Breast epithelium (tissue), 4 donors: ENCODE measurements at regions not wholly inside any gene's neighbourhood (a gene's known extent, or its start where the extent isn't known, plus 50 kb on each side); places are given as distances from the start of the nearest gene placed in this dataset.

Experiments used
- DNase-seq, 2 donors: peaks; one replicate each; pipeline ENCODE4 v3.0.0-alpha.2; 2019; ENCODE audit warnings: low spot score in 2 of 2
- H3K27ac ChIP-seq, 2 donors: fragments of 200-600 bp; sonication (generic) in 1 of 2; one replicate each; pipeline ENCODE4 v1.5.1; 2016 to 2019; ENCODE audit warnings: mild to moderate bottlenecking in 1 of 2
- H3K27me3 ChIP-seq, 2 donors: fragments of 200-600 bp; sonication (generic) in 1 of 2; one replicate each; pipeline versions ENCODE4 v1.5.1 to v1.6.0; 2017 to 2019; ENCODE audit warnings: control low read depth in 1 of 2, mild to moderate bottlenecking in 1 of 2
- H3K36me3 ChIP-seq: fragments of 200-600 bp; one replicate; pipeline ENCODE4 v1.5.1; 2019
- H3K4me1 ChIP-seq, 2 donors: fragments of 200-600 bp; sonication (generic); one replicate each; pipeline ENCODE4 v1.5.1; 2016 to 2019; ENCODE audit warnings: control low read depth in 1 of 2
- H3K4me3 ChIP-seq, 3 donors: fragments of 200-600 bp; sonication (generic); 1 replicate in 2 of 3; 2 replicates in 1 of 3; pipeline ENCODE4 v1.5.1; 2016 to 2019; ENCODE audit warnings: mild to moderate bottlenecking in 3 of 3, moderate library complexity in 2 of 3
- H3K9me3 ChIP-seq, 2 donors: fragments of 200-600 bp; sonication (generic) in 1 of 2; one replicate each; pipeline ENCODE4 v1.5.1; 2016 to 2019; ENCODE audit warnings: control low read depth in 1 of 2
- CTCF ChIP-seq, 3 donors: fragments of 450-650 bp; IDR thresholded peaks; one replicate each; pipeline ENCODE4 v1.5.1; 2016 to 2017; ENCODE audit warnings: antibody characterized with exemption in 3 of 3, mild to moderate bottlenecking in 3 of 3, moderate library complexity in 3 of 3
- POLR2A ChIP-seq: fragments of 450-650 bp; IDR thresholded peaks from one replicate; pipeline ENCODE4 v1.6.1; 2016; ENCODE audit warnings: antibody characterized with exemption, mild to moderate bottlenecking, moderate library complexity
- POLR2AphosphoS5 ChIP-seq, 3 donors: sonication (generic); formaldehyde crosslinking; IDR thresholded peaks; one replicate each; pipeline ENCODE4 v1.6.1; 2017; ENCODE audit warnings: antibody characterized with exemption in 3 of 3
- intact Hi-C: fragments of 100-400 bp; cut with DNase I; formaldehyde crosslinking; loops from one replicate; pipeline ENCODE4 v1.15.1; 2023; ENCODE audit warnings: low total_unique reads

GRCh38 chr3:168889666-168890065, 773.8 kb downstream of the MECOM start:
- intact Hi-C loops = no loop called here
- Histone ChIP-seq H3K9me3 (no peaks in the 10 kb centered on the region), H3K36me3 (no peaks in the 10 kb centered on the region), H3K27ac (no peak overlapping the region), H3K4me3 (no peak overlapping the region), H3K4me1 (no peaks in the 10 kb centered on the region), H3K27me3 (no peaks in the 10 kb centered on the region)
- no peak for DNase-seq
- TF ChIP-seq POLR2A (no peak), CTCF (IDR thresholded peaks at IDR 0.05) (peak in 1 of 3 donors; percentile 16)

DNA sequence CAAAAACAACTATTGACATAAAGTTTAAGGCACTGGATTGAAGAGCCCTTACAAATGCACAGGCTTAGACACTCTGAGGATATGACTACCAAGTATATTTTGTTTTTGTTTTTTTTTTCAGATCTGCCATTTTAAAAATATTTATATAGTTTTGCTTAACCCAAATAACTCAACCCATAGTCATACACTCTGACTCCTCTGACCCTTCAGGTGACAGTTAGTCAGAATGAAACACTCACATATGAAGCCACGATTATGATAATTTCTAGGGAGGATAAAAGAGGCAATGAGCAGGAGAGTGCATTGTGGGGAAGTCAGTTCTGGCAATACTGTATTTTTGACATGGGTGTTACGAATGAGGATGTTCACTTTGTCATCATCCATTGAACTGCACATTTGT, 774.7 kb downstream of the MECOM start:
- TF ChIP-seq POLR2A (no peak), POLR2AphosphoS5 (IDR thresholded peaks at IDR 0.05) (no peak), CTCF (IDR thresholded peaks at IDR 0.05) (no peak)
- no peaks in the 10 kb centered on the region for H3K4me1 ChIP-seq
- no peak overlapping the region for H3K4me3 ChIP-seq
- no peak for DNase-seq
- no peak overlapping the region for H3K27ac ChIP-seq
- no peaks in the 10 kb centered on the region for H3K9me3 ChIP-seq
- no peaks in the 10 kb centered on the region for H3K36me3 ChIP-seq
- intact Hi-C loops = no loop called here
- H3K27me3 ChIP-seq = no peaks in the 10 kb centered on the region

DNA sequence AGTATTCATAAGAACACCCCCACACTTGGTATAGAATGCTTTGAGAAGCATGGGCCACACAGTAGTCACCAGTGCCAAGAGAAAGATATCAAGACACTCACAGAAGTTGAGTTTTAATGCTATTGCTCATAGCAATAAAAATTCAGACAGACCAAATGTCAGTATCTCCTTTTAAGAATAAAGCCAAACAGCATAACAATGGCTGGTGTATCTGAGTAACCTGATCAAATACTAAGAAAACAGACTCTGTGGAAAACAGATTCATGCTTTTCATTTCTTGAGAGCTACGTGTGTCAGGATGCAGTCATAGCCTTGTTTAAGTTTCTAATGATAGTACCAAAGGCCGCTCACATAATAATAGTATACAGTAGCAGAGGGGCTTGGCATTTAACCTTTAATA, 778.5 kb downstream of the MECOM start:
- TF ChIP-seq CTCF (IDR thresholded peaks at IDR 0.05) (no peak), POLR2AphosphoS5 (IDR thresholded peaks at IDR 0.05) (no peak), POLR2A (no peak)
- no peaks in the 10 kb centered on the region for H3K27me3 ChIP-seq
- peak overlapping the region in 1 of 2 donors; percentile 11 for H3K27ac ChIP-seq
- H3K4me1 ChIP-seq = no peaks in the 10 kb centered on the region
- intact Hi-C loops = no loop called here
- no peaks in the 10 kb centered on the region for H3K36me3 ChIP-seq
- no peak for DNase-seq
- H3K4me3 ChIP-seq = no peak overlapping the region
- no peaks in the 10 kb centered on the region for H3K9me3 ChIP-seq

DNA sequence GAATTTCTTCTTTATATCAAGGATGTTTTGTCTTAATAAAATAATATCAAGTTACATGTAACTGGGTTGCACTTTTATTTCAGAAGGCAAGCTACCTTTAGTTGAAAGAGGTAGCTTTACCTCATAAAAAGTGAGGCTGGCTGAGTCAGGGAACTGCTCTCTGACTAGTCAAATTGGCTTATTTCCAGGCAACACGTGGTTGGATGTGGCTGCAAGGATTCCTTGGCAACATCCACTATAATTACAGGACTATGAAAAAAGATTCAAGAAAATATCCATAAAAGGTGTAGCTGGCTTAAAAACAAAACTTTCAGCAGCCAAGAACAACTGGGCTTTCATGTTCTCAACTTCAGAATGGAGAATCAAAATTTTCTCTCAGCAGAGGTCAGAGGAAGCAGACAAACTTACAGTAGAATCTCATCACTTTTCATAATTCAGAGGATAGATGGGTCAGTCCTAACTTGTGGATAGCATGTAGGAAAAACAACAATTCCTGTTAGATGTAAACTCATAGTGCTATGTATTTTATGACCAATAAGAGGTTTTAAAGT, 779.1 kb downstream of the MECOM start:
- Histone ChIP-seq H3K27ac (peak overlapping the region in 1 of 2 donors; percentile 11), H3K36me3 (no peaks in the 10 kb centered on the region), H3K9me3 (no peaks in the 10 kb centered on the region), H3K4me3 (no peak overlapping the region), H3K4me1 (no peaks in the 10 kb centered on the region), H3K27me3 (no peaks in the 10 kb centered on the region)
- peak in 1 of 2 donors; percentile 58 for DNase-seq
- intact Hi-C loops = no loop called here
- TF ChIP-seq CTCF (IDR thresholded peaks at IDR 0.05) = no peak
- no peak for TF ChIP-seq POLR2A
- no peak for TF ChIP-seq POLR2AphosphoS5 (IDR thresholded peaks at IDR 0.05)

- Histone ChIP-seq H3K4me1 (no peaks in the 10 kb centered on the region), H3K4me3 (no peak overlapping the region), H3K27me3 (no peaks in the 10 kb centered on the region), H3K9me3 (no peaks in the 10 kb centered on the region), H3K27ac (no peak overlapping the region), H3K36me3 (no peaks in the 10 kb centered on the region)
- intact Hi-C loops = no loop called here
- TF ChIP-seq POLR2AphosphoS5 (IDR thresholded peaks at IDR 0.05) = no peak
- no peak for DNase-seq
These were observed 780.4 kb downstream of the MECOM start for GRCh38 chr3:168883145-168883544.

DNA sequence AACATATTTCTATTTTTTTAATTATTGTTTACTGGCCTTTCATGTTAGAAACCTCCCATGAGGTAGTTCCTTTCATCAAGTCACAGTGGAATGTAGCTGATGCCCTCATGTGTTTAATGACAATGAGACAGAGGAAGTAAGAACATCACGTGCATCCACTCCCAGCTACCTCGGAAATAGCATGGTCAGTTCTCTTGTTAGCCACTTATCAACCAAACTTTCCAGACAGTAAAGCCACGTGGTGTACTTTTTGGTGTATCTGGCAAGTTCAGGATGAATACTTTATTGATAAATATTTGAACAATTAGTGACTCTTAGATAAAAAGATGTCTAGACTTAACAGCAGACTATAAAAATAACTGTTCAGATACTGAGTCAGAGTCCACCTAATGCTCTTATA, 781.7 kb downstream of the MECOM start:
- Histone ChIP-seq H3K27ac (no peak overlapping the region), H3K9me3 (no peaks in the 10 kb centered on the region), H3K4me1 (no peaks in the 10 kb centered on the region), H3K27me3 (no peaks in the 10 kb centered on the region), H3K36me3 (no peaks in the 10 kb centered on the region), H3K4me3 (no peak overlapping the region)
- intact Hi-C loops = no loop called here
- TF ChIP-seq CTCF (IDR thresholded peaks at IDR 0.05) (no peak), POLR2AphosphoS5 (IDR thresholded peaks at IDR 0.05) (no peak), POLR2A (no peak)
- DNase-seq = no peak
